ENCODE measurements at regions not wholly inside any gene's neighbourhood (a gene's known extent, or its start where the extent isn't known, plus 50 kb on each side); places are given as distances from the start of the nearest gene placed in this dataset.

- Histone ChIP-seq H3K4me3 (no peak overlapping the region), H3K36me3 (no peaks in the 10 kb centered on the region), H3K27ac (replicated peaks in 1 of 4) (no peak overlapping the region), H3K27me3 (peaks cover 0 to 2% (median 0%) of the 10 kb centered on the region in 4 donors), H3K9me3 (no peaks in the 10 kb centered on the region), H3K4me1 (peaks cover 0 to 7% (median 0%) of the 10 kb centered on the region in 4 donors)
- 47% methylated on average over 3 of the region's 3 CpGs for WGBS
- intact Hi-C loops (cut with DNase I): no loop called here
- no peak for DNase-seq (ENCODE audit: extremely low spot score)
- TF ChIP-seq POLR2A (IDR thresholded peaks at IDR 0.05; ENCODE audit: low read depth) (no peak), POLR2AphosphoS5 (IDR thresholded peaks at IDR 0.05) (no peak), CTCF (IDR thresholded peaks at IDR 0.05) (no peak), EP300 (IDR thresholded peaks at IDR 0.05) (no peak)
Observed at GRCh38 chr2:88855620-88856408, 164.3 kb downstream of the RPIA start.

- intact Hi-C loops (cut with DNase I): no loop called here
- DNase-seq (ENCODE audit: extremely low spot score): no peak
- 78% methylated on average over 3 of the region's 3 CpGs for WGBS
- Histone ChIP-seq H3K27ac (replicated peaks in 1 of 4) (no peak overlapping the region), H3K9me3 (no peaks in the 10 kb centered on the region), H3K27me3 (no peaks in the 10 kb centered on the region), H3K36me3 (no peaks in the 10 kb centered on the region), H3K4me1 (peaks cover 0 to 7% (median 0%) of the 10 kb centered on the region in 4 donors), H3K4me3 (no peak overlapping the region)
- TF ChIP-seq CTCF (IDR thresholded peaks at IDR 0.05) (no peak), EP300 (IDR thresholded peaks at IDR 0.05) (no peak), POLR2AphosphoS5 (IDR thresholded peaks at IDR 0.05) (no peak), POLR2A (IDR thresholded peaks at IDR 0.05; ENCODE audit: low read depth) (no peak)
Observed at GRCh38 chr2:88856409-88857135, 165.1 kb downstream of the RPIA start.

- Histone ChIP-seq H3K27ac (replicated peaks in 1 of 4) (no peak overlapping the region), H3K27me3 (no peaks in the 10 kb centered on the region), H3K4me3 (no peak overlapping the region), H3K9me3 (no peaks in the 10 kb centered on the region), H3K36me3 (no peaks in the 10 kb centered on the region), H3K4me1 (peaks cover 0 to 7% (median 0%) of the 10 kb centered on the region in 4 donors)
- no peak for DNase-seq (ENCODE audit: extremely low spot score)
- intact Hi-C loops (cut with DNase I): no loop called here
- TF ChIP-seq EP300 (IDR thresholded peaks at IDR 0.05) (no peak), CTCF (IDR thresholded peaks at IDR 0.05) (no peak), POLR2A (IDR thresholded peaks at IDR 0.05; ENCODE audit: low read depth) (no peak), POLR2AphosphoS5 (IDR thresholded peaks at IDR 0.05) (no peak)
- 90% methylated on average over 9 of the region's 9 CpGs for WGBS
Observed at GRCh38 chr2:88857274-88857741, 165.8 kb downstream of the RPIA start.

GRCh38 chr2:88857951-88858411, 166.5 kb downstream of the RPIA start:
- H3K27ac ChIP-seq (replicated peaks in 1 of 4): no peak overlapping the region
- no peak overlapping the region for H3K4me3 ChIP-seq
- peaks cover 0 to 7% (median 0%) of the 10 kb centered on the region in 4 donors for H3K4me1 ChIP-seq
- intact Hi-C loops (cut with DNase I): no loop called here
- DNase-seq (ENCODE audit: extremely low spot score): no peak
- 55% methylated on average over 3 of the region's 7 CpGs for WGBS
- H3K36me3 ChIP-seq: no peaks in the 10 kb centered on the region
- H3K9me3 ChIP-seq: no peaks in the 10 kb centered on the region
- TF ChIP-seq EP300 (IDR thresholded peaks at IDR 0.05): no peak
- no peak for TF ChIP-seq POLR2AphosphoS5 (IDR thresholded peaks at IDR 0.05)
- TF ChIP-seq CTCF (IDR thresholded peaks at IDR 0.05): no peak
- no peak for TF ChIP-seq POLR2A (IDR thresholded peaks at IDR 0.05; ENCODE audit: low read depth)
- no peaks in the 10 kb centered on the region for H3K27me3 ChIP-seq
